HEK293T (cell line): ENCODE measurements at regions not wholly inside any gene's neighbourhood (a gene's known extent, or its start where the extent isn't known, plus 50 kb on each side); places are given as distances from the start of the nearest gene placed in this dataset.

Source experiments
- CTCF ChIA-PET: fragments of 350-600 bp; formaldehyde crosslinking; extraction: SDS; loops from one replicate; lab custom pipeline; 2021; ENCODE audit warnings: antibody characterized with exemption, inconsistent platforms; lab: Yijun Ruan, JAX
- POLR2A ChIA-PET: fragments of 350-600 bp; formaldehyde crosslinking; extraction: SDS; loops from one replicate; lab custom pipeline; 2020; ENCODE audit warnings: antibody characterized with exemption, inconsistent platforms; lab: Yijun Ruan, JAX
- DNase-seq: peaks from one replicate; pipeline ENCODE4 v3.0.0; 2012; ENCODE audit warnings: mixed read lengths; ENCODE audit errors: extremely low spot score
- ARNT ChIP-seq: fragments of 450-650 bp; IDR thresholded peaks from 2 replicates; pipeline ENCODE4 v1.6.1; 2017; ENCODE audit warnings: mild to moderate bottlenecking
- BHLHE40 ChIP-seq: fragments of 450-650 bp; IDR thresholded peaks from 2 replicates; pipeline ENCODE4 v1.6.1; 2016; ENCODE audit warnings: mild to moderate bottlenecking, moderate library complexity, borderline replicate concordance
- CTBP1 ChIP-seq: fragments of 450-650 bp; IDR thresholded peaks from 2 replicates; pipeline ENCODE4 v1.6.1; 2016; ENCODE audit warnings: borderline replicate concordance
- ELF4 ChIP-seq: fragments of 450-650 bp; IDR thresholded peaks from 2 replicates; pipeline ENCODE4 v1.6.1; 2017; ENCODE audit warnings: antibody characterized with exemption
- FOXA1 ChIP-seq: fragments of 450-650 bp; IDR thresholded peaks from 2 replicates; pipeline ENCODE4 v1.6.1; 2016; ENCODE audit warnings: mild to moderate bottlenecking
- FOXK2 ChIP-seq: fragments of 450-650 bp; IDR thresholded peaks from 2 replicates; pipeline ENCODE4 v1.6.1; 2016; ENCODE audit warnings: mild to moderate bottlenecking
- FOXM1 ChIP-seq: fragments of 450-650 bp; IDR thresholded peaks from 2 replicates; pipeline ENCODE4 v1.6.1; 2017; ENCODE audit warnings: mild to moderate bottlenecking, borderline replicate concordance
- HDGF ChIP-seq: fragments of 450-650 bp; IDR thresholded peaks from 2 replicates; pipeline ENCODE4 v1.6.1; 2017; ENCODE audit warnings: antibody characterized with exemption, borderline replicate concordance
- L3MBTL2 ChIP-seq: fragments of 450-650 bp; conservative IDR thresholded peaks from 2 replicates; pipeline ENCODE4 v1.6.1; 2016; ENCODE audit warnings: mild to moderate bottlenecking
- LEF1 ChIP-seq: fragments of 450-650 bp; IDR thresholded peaks from 2 replicates; pipeline ENCODE4 v1.6.1; 2017; ENCODE audit warnings: mild to moderate bottlenecking, borderline replicate concordance
- NFRKB ChIP-seq: fragments of 450-650 bp; IDR thresholded peaks from 2 replicates; pipeline ENCODE4 v1.6.1; 2016; ENCODE audit warnings: mild to moderate bottlenecking, moderate library complexity
- SP1 ChIP-seq: fragments of 450-650 bp; IDR thresholded peaks from 2 replicates; pipeline ENCODE4 v1.6.1; 2017
- SUZ12 ChIP-seq: fragments of 450-650 bp; IDR thresholded peaks from 2 replicates; pipeline ENCODE4 v1.6.1; 2016; ENCODE audit warnings: mild to moderate bottlenecking
- TARDBP ChIP-seq: fragments of 450-650 bp; IDR thresholded peaks from 2 replicates; pipeline ENCODE4 v1.6.1; 2016
- ZNF384 ChIP-seq: fragments of 450-650 bp; IDR thresholded peaks from 2 replicates; pipeline ENCODE4 v1.6.1; 2016
- TF ChIP-seq, protein P1 (sequence below): fragments of 450-650 bp; IDR thresholded peaks from 2 replicates; pipeline ENCODE4 v1.6.1; 2016

DNA sequence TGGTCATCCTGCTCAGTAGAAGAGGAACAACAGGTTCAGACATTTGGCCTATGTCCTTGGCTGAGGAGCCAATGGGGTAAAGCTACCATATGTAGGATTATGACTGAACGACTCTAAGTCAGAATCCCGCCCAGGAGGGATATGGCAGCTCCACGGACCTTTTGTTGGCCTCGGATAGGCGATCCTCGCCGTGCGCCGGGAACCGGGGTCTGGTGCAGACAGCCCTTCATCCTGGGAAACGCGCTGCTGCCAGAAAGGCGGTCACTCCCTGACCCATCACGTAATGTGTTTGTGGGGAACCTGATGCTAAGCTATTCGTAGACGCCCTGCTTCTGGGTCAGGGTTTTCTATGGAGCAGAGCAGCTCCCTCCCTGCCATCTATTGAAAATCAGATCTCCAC is 178.9 kb upstream of the ALG10B start:
- no peak for TF ChIP-seq BHLHE40
- no peak for TF ChIP-seq ARNT
- POLR2A ChIA-PET: no interaction called here
- DNase-seq: no peak
- CTCF ChIA-PET: no interaction called here

DNA sequence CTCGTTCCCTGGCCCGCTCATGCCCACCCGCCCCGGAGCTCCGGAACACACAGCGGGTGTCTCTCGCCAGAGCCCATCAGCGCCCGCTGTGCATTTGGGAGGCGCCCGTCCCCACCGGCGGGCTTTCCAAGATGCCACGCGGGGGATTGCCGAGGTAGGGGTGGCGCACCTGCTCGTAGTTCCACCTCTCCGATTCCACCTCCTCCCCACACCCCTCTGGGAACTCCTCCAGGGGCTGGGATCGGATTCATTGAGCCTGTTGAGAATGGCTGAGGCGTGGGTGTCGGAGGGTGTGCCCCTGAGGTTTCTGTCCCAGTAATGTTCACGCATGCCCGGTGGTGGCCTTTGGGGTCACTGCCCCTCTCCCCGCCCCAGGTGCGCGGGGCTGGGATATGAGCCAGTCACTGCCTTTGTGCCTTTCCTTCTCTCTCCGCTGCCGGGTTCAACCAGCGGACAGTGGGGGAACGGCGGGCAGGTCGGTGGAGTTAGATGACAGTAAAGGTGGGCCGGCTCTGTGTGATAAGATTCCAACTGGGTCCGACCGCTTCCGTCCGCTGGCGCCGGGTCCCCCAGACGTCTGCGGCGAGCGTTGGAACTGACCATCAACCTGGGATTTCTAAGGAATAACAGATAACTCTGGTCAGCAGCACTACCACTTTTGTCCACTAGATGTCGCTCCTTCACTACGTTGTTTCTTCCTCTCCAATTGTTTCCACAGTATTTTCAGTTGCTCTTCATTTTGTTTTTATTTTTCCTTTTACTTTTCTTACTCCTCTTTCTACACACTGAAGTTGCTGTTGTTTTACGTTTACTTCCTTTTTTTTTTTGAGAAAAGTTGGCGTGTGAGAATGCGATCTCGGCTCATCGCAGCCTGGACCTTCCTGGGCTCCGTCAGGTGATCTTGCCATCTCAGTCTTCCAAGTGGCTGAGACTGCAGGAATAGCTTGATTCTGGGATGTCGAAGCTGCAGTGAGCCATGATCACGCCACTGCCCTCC is 178.1 kb upstream of the ALG10B start:
- ChIA-PET CTCF (interaction anchor here (0.9 kb wide), 1 partner anchor 176 kb away, joined by 4 read pairs; no protein-coding TSS in a partner anchor), POLR2A (no interaction called here)
- peak; percentile 65 for DNase-seq
- TF ChIP-seq ARNT: no peak
- TF ChIP-seq L3MBTL2: no peak
- no peak for TF ChIP-seq CTBP1
- TF ChIP-seq SUZ12: no peak
- no peak for TF ChIP-seq LEF1
- TF ChIP-seq, protein P1, sequence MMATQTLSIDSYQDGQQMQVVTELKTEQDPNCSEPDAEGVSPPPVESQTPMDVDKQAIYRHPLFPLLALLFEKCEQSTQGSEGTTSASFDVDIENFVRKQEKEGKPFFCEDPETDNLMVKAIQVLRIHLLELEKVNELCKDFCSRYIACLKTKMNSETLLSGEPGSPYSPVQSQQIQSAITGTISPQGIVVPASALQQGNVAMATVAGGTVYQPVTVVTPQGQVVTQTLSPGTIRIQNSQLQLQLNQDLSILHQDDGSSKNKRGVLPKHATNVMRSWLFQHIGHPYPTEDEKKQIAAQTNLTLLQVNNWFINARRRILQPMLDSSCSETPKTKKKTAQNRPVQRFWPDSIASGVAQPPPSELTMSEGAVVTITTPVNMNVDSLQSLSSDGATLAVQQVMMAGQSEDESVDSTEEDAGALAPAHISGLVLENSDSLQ: no peak
- no peak for TF ChIP-seq FOXK2
- TF ChIP-seq ELF4: no peak
- no peak for TF ChIP-seq ZNF384
- no peak for TF ChIP-seq HDGF
- TF ChIP-seq NFRKB: no peak
- TF ChIP-seq FOXA1: no peak
- no peak for TF ChIP-seq SP1
- no peak for TF ChIP-seq BHLHE40
- no peak for TF ChIP-seq FOXM1
- TF ChIP-seq TARDBP: no peak

DNA sequence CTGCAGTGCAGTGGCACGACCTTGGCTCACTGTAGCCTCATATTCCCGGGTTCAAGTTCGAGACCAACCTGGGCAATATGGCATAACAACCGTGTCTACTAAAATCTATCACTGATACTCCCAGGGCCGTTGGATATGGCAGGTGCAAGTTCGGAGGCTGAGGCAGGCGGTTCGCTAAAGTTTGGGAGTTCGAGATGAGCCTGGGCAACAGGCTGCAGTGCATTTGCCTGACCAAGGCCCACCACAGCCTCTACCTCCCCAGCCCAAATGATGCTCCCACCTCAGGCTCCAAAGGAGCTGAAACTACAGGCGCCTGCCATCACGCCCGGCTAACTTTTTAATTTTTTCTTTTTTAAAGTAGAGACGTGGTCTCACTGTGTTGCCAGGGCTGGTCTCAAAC is 177.1 kb upstream of the ALG10B start:
- TF ChIP-seq TARDBP (no peak), BHLHE40 (no peak), ARNT (no peak), NFRKB (no peak), SP1 (no peak), L3MBTL2 (no peak), FOXK2 (no peak), FOXA1 (no peak)
- TF ChIP-seq, protein P1: no peak
- ChIA-PET CTCF (interaction anchor here (0.9 kb wide), 1 partner anchor 175 kb away, joined by 4 read pairs; no protein-coding TSS in a partner anchor), POLR2A (no interaction called here)
- DNase-seq: no peak

DNA sequence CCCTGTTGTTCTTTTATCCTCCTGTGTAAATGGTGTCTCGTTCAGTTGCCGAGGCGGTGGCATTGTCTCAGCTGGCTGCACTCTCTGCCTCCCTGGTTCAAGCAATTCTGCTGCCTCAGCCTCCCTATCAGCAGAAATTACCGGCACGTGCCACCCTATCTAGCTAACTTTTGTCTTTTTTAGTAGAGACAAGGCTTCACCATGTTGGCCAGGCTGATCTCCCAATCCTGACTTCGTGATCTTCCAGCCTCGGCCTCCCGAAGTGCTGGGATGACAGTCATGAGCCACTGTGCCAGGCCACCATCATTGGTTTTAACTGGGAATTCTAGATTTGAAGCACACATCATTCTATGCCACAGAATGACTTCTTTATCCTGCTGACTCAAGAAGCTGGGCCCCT is 175.3 kb upstream of the ALG10B start:
- POLR2A ChIA-PET: no interaction called here
- TF ChIP-seq FOXM1 (no peak), SP1 (no peak), HDGF (no peak), ARNT (no peak), CTBP1 (no peak), FOXA1 (no peak), ELF4 (no peak), ZNF384 (no peak), SUZ12 (no peak), NFRKB (no peak), BHLHE40 (no peak), L3MBTL2 (no peak), LEF1 (no peak), FOXK2 (no peak), TARDBP (no peak)
- TF ChIP-seq, protein P1: no peak
- CTCF ChIA-PET: no interaction called here
- no peak for DNase-seq

DNA sequence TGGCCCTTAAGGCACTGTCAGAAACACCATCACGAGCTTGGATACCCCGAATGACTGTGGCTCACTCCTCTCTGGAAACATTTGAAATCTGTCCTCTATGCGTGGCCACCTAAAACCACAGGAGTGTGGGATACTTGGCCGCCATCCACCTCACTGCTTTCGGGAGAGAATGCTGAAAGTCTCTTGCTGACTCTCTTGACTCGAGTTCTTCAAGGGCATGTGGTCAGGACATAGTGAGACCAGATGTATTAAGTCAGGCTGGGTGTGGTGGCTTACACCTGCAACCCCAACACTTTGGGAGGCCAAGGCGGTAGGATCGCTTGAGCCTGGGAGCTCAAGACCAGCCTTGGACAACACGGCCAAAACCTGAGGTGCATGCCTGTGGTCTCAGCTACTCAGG is 174.7 kb upstream of the ALG10B start:
- POLR2A ChIA-PET: no interaction called here

DNA sequence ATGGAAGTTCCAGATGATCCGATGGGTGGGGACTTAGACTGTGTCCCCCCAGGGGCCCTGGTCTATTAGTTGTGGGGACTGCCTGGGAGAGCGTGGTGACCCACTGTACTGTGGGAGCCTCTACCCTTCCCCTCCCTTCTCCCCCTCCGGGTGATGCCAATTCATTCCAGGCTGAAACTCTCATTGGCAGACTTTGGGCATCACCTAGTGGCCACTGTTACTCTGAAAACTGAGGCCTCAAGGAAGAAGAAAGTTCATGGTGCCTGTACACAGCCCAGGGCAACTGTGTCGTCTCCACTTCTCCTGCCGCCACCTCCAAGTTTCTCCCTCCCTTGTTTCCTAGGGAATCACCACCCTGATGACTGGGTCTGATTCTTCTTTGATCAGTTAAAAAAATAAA is 173.6 kb upstream of the ALG10B start:
- POLR2A ChIA-PET: no interaction called here
- no peak for DNase-seq
- CTCF ChIA-PET: interaction anchor here (0.6 kb wide), 1 partner anchor 296 kb away, joined by 3 read pairs; no protein-coding TSS in a partner anchor
- TF ChIP-seq HDGF: no peak

More for the DNA sequence above, 174.7 kb upstream of the ALG10B start:
- TF ChIP-seq ZNF384 (no peak), ARNT (no peak)
- DNase-seq: no peak
- CTCF ChIA-PET: no interaction called here

DNA sequence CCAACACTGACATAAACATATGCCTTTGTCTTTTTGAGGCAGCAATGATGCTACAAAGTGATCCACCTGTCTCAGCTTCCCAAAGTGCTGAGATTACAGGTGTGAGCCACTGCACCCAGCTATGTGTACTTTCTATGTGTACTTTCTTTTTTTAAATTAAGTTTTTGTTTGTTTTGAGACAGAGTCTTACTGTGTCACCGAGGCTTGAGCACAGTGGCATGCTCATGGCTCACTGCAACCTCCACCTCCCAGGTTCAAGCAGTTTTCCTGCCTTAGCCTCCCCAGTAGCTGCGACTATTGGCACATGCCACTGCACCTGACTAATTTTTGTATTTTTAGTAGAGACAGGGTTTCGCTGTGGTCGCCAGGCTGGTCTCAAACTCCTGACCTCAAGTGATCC is 172.5 kb upstream of the ALG10B start:
- ChIA-PET POLR2A (no interaction called here), CTCF (no interaction called here)
- DNase-seq: no peak
- no peak for TF ChIP-seq HDGF
- TF ChIP-seq, protein P1: no peak
- TF ChIP-seq SUZ12: no peak
- no peak for TF ChIP-seq BHLHE40
- TF ChIP-seq SP1: no peak
- TF ChIP-seq CTBP1: no peak
- no peak for TF ChIP-seq ZNF384
- TF ChIP-seq FOXK2: no peak
- no peak for TF ChIP-seq ELF4
- TF ChIP-seq TARDBP: no peak
- no peak for TF ChIP-seq L3MBTL2
- no peak for TF ChIP-seq ARNT
- no peak for TF ChIP-seq FOXM1
- no peak for TF ChIP-seq LEF1
- no peak for TF ChIP-seq FOXA1
- TF ChIP-seq NFRKB: no peak
